GM12878 (cell line): ENCODE measurements at regions not wholly inside any gene's neighbourhood (a gene's known extent, or its start where the extent isn't known, plus 50 kb on each side); places are given as distances from the start of the nearest gene placed in this dataset.

ENCODE experiments used
- ATF3 ChIP-seq: IDR thresholded peaks from 2 replicates; pipeline ENCODE4 v1.6.1; 2011; ENCODE audit warnings: low read depth, mild to moderate bottlenecking, low read length, moderate library complexity, borderline replicate concordance; ENCODE audit errors: extremely low read depth
- CEBPB ChIP-seq, 2 experiments: fragments of 150-350 bp in 1 of 2; IDR thresholded peaks; 2 replicates each; pipeline ENCODE4 v1.6.1; 2012 to 2014; ENCODE audit warnings: low read depth in 2 of 2, low read length in 2 of 2, borderline replicate concordance in 1 of 2, inconsistent platforms in 1 of 2
- CHD2 ChIP-seq: IDR thresholded peaks from 2 replicates; pipeline ENCODE4 v1.6.1; 2011; ENCODE audit warnings: low read depth, low read length, improper control_type of control experiment, borderline replicate concordance
- CHD4 ChIP-seq: fragments of 200-600 bp; sonication (generic); IDR thresholded peaks from 2 replicates; pipeline ENCODE4 v1.6.1; 2016; ENCODE audit warnings: mild to moderate bottlenecking
- EZH2 ChIP-seq: IDR thresholded peaks from 2 replicates; pipeline ENCODE4 v1.6.1; 2012; ENCODE audit warnings: low read depth, mild to moderate bottlenecking, control low read depth, inconsistent platforms, low read length, borderline replicate concordance; ENCODE audit not compliant: control insufficient read depth
- HDGF ChIP-seq: fragments of 450-650 bp; IDR thresholded peaks from 2 replicates; pipeline ENCODE4 v1.6.1; 2016; ENCODE audit warnings: antibody characterized with exemption
- IKZF2 ChIP-seq, 2 experiments: fragments of 450-650 bp; IDR thresholded peaks; 2 replicates each; pipeline ENCODE4 v1.6.1; 2017; ENCODE audit warnings: mild to moderate bottlenecking in 2 of 2, moderate library complexity in 2 of 2
- IRF5 ChIP-seq: fragments of 450-650 bp; IDR thresholded peaks from 2 replicates; pipeline ENCODE4 v1.6.1; 2017; ENCODE audit warnings: borderline replicate concordance
- KLF5 ChIP-seq: fragments of 450-650 bp; IDR thresholded peaks from 2 replicates; pipeline ENCODE4 v1.6.1; 2014; ENCODE audit warnings: mild to moderate bottlenecking; ENCODE audit not compliant: partially characterized antibody
- MXI1 ChIP-seq: fragments of 150-350 bp; IDR thresholded peaks from 2 replicates; pipeline ENCODE4 v1.6.1; 2011; ENCODE audit warnings: low read depth, mild to moderate bottlenecking, inconsistent platforms, low read length, improper control_type of control experiment
- RELA ChIP-seq: fragments of 450-650 bp; IDR thresholded peaks from 2 replicates; pipeline ENCODE4 v1.8.0; 2014; ENCODE audit warnings: borderline replicate concordance; ENCODE audit not compliant: partially characterized antibody
- STAT3 ChIP-seq: IDR thresholded peaks from 2 replicates; pipeline ENCODE4 v1.6.1; 2011; ENCODE audit warnings: low read depth, low read length, improper control_type of control experiment
- SUPT20H ChIP-seq: IDR thresholded peaks from 2 replicates; pipeline ENCODE4 v1.6.1; 2011; ENCODE audit warnings: low read depth, mild to moderate bottlenecking, low read length, moderate library complexity, borderline replicate concordance; ENCODE audit not compliant: control insufficient read depth
- ZBTB40 ChIP-seq: fragments of 450-650 bp; IDR thresholded peaks from 2 replicates; pipeline ENCODE4 v1.6.1; 2016; ENCODE audit warnings: mild to moderate bottlenecking, moderate library complexity, borderline replicate concordance
- ZNF24 ChIP-seq: fragments of 450-650 bp; IDR thresholded peaks from 2 replicates; pipeline ENCODE4 v1.6.1; 2017; ENCODE audit warnings: antibody characterized with exemption, mild to moderate bottlenecking
- TF ChIP-seq, protein P1 (sequence below): fragments of 450-650 bp; IDR thresholded peaks from 2 replicates; pipeline ENCODE4 v1.6.1; 2018; ENCODE audit warnings: borderline replicate concordance, mild to moderate bottlenecking; ENCODE audit not compliant: partially characterized antibody
- TF ChIP-seq, protein P2 (sequence below): fragments of 450-650 bp; IDR thresholded peaks from 2 replicates; pipeline ENCODE4 v1.6.1; 2017; ENCODE audit warnings: low read depth, mild to moderate bottlenecking, moderate library complexity

DNA sequence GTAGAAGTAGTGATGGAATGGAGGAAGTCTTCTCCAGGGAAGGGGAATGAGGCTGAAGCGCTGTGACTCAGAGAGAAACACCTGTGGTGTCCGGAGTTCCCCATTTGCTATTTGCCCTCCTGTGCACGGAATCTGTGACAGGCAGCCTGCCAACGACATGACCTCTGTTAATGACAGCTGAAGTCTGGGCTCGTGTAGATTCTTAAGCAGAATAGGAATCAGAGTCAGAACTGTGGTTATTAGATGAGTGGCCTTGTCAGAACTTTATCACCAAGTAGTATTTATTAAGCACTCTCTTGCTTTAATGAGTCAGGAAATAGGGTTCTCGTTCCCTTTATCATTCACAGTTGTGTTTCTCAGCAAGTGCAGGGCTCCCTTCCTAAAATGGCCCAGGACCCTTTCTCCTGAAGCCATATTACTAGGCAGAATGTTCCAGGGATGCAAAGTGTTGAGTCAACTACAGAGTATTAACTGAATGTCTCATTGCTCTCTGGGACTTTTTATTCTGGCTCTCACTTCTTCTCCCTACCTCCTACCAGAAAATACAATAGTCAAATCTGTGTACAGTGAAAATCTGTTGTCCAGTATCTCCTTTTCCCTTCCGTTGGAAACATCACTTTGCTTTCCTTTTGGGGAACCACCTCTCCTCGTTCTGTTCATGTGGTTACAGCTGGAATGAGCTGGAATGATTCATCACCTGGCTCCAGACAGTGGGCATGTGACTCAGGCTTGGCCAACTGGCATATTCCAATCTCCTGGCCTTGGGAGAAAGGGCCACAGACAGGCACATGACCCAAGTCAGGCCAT is 77.8 kb upstream of the MAX start (continued):
- TF ChIP-seq RELA (peak; percentile 88), ATF3 (no peak), ZNF24 (peak; percentile 36), MXI1 (0 out of 2 replicates have a peak, but pooled peaks have one; percentile 31), KLF5 (no peak), HDGF (no peak), SUPT20H (no peak), IRF5 (no peak), EZH2 (no peak), IKZF2 (IDR thresholded peaks at IDR 0.05) (peak; percentile 96 to 97), STAT3 (no peak), CHD2 (peak; percentile 74), CHD4 (no peak), CEBPB (IDR thresholded peaks at IDR 0.05; ENCODE audit: borderline replicate concordance in 1 of 2, low read depth in 2 of 2, low read length in 2 of 2) (peak in 1 of 2 experiments; percentile 87; a peak in 1 of 4 replicates), ZBTB40 (no peak)
- TF ChIP-seq, protein P1, sequence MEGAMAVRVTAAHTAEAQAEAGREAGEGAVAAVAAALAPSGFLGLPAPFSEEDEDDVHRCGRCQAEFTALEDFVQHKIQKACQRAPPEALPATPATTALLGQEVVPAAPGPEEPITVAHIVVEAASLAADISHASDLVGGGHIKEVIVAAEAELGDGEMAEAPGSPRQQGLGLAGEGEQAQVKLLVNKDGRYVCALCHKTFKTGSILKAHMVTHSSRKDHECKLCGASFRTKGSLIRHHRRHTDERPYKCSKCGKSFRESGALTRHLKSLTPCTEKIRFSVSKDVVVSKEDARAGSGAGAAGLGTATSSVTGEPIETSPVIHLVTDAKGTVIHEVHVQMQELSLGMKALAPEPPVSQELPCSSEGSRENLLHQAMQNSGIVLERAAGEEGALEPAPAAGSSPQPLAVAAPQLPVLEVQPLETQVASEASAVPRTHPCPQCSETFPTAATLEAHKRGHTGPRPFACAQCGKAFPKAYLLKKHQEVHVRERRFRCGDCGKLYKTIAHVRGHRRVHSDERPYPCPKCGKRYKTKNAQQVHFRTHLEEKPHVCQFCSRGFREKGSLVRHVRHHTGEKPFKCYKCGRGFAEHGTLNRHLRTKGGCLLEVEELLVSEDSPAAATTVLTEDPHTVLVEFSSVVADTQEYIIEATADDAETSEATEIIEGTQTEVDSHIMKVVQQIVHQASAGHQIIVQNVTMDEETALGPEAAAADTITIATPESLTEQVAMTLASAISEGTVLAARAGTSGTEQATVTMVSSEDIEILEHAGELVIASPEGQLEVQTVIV = no peak
- TF ChIP-seq, protein P2, sequence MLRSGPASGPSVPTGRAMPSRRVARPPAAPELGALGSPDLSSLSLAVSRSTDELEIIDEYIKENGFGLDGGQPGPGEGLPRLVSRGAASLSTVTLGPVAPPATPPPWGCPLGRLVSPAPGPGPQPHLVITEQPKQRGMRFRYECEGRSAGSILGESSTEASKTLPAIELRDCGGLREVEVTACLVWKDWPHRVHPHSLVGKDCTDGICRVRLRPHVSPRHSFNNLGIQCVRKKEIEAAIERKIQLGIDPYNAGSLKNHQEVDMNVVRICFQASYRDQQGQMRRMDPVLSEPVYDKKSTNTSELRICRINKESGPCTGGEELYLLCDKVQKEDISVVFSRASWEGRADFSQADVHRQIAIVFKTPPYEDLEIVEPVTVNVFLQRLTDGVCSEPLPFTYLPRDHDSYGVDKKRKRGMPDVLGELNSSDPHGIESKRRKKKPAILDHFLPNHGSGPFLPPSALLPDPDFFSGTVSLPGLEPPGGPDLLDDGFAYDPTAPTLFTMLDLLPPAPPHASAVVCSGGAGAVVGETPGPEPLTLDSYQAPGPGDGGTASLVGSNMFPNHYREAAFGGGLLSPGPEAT = peak; percentile 96
